ENCODE measurements at regions not wholly inside any gene's neighbourhood (a gene's known extent, or its start where the extent isn't known, plus 50 kb on each side); places are given as distances from the start of the nearest gene placed in this dataset.

- H3K79me1 ChIP-seq (ENCODE audit: low read depth in 1 of 2, low read length in 2 of 2): no peaks in the 10 kb centered on the region
- no peak overlapping the region for H2BK120ac ChIP-seq (ENCODE audit: low read depth, low read length)
- H2BK15ac ChIP-seq (ENCODE audit: low read depth, low read length): no peak overlapping the region
- no peaks in the 10 kb centered on the region for H3K4me1 ChIP-seq (ENCODE audit: control insufficient read depth, insufficient read depth, low read length)
- dilution Hi-C loops (cut with HindIII; ENCODE audit: low sequenced_read_pairs, unreplicated experiment): no loop called here
- in situ Hi-C loops (cut with MboI; ENCODE audit: low sequenced_read_pairs): no loop called here
- no peak overlapping the region for H3K4me3 ChIP-seq (ENCODE audit: insufficient read depth, low read depth, low read length)
- no peak overlapping the region for H3K27ac ChIP-seq (ENCODE audit: insufficient read depth, low read length)
- peaks cover 4% of the 10 kb centered on the region for H3K9me3 ChIP-seq (ENCODE audit: control insufficient read depth, insufficient read depth, low read length)
- no peaks in the 10 kb centered on the region for H3K27me3 ChIP-seq (ENCODE audit: control insufficient read depth, insufficient read depth, low read length)
- no peak overlapping the region for H3K4ac ChIP-seq (ENCODE audit: low read depth, low read length)
- BruUV-seq (replicated peaks): no TSS peak
- no peak overlapping the region for H3K56ac ChIP-seq (ENCODE audit: extremely low read depth, insufficient read depth, low read length)
- H4K20me1 ChIP-seq (ENCODE audit: insufficient read depth, low read length): no peaks in the 10 kb centered on the region
- no peak overlapping the region for H4K91ac ChIP-seq (ENCODE audit: insufficient read depth, low read depth, low read length)
- ChIA-PET CTCF (no interaction called here), POLR2A (ENCODE audit: unreplicated experiment) (no interaction called here)
- H2BK20ac ChIP-seq (ENCODE audit: low read depth, low read length): no peak overlapping the region
- no peak overlapping the region for H4K5ac ChIP-seq (ENCODE audit: low read depth, low read length)
- no peak for TF ChIP-seq ELK1 (IDR thresholded peaks at IDR 0.05; ENCODE audit: borderline replicate concordance, low read depth, low read length)
- no peak for TF ChIP-seq FOS (IDR thresholded peaks at IDR 0.05; ENCODE audit: low read depth, low read length)
- no peak for TF ChIP-seq BHLHE40 (IDR thresholded peaks at IDR 0.05; ENCODE audit: low read depth, low read length)
- TF ChIP-seq NFE2L2 (IDR thresholded peaks at IDR 0.05; ENCODE audit: low read depth, low read length): no peak
- TF ChIP-seq RCOR1 (IDR thresholded peaks at IDR 0.05; ENCODE audit: insufficient replicate concordance, low read length): no peak
- no peak for TF ChIP-seq RAD21 (IDR thresholded peaks at IDR 0.05; ENCODE audit: low read length)
- no peak for TF ChIP-seq CEBPB (IDR thresholded peaks at IDR 0.05; ENCODE audit: low read depth, low read length)
- no peak overlapping the region for H3K23ac ChIP-seq (ENCODE audit: low read depth, low read length)
- H3K14ac ChIP-seq (replicated peaks; ENCODE audit: low read depth, low read length): no peak overlapping the region
- H2AK5ac ChIP-seq (ENCODE audit: low read depth, low read length): no peak overlapping the region
- no peaks in the 10 kb centered on the region for H3K9me1 ChIP-seq (ENCODE audit: insufficient read depth, low read length)
- no peak overlapping the region for H2AFZ ChIP-seq (replicated peaks; ENCODE audit: low read length, poor library complexity)
- no peak overlapping the region for H3K18ac ChIP-seq (ENCODE audit: low read depth, low read length)
- ATAC-seq (ENCODE audit: low read depth) (no peak), DNase-seq (no peak)
- no peak overlapping the region for H4K8ac ChIP-seq (ENCODE audit: low read depth in 2 of 2, low read length in 2 of 2)
- no peak overlapping the region for H2AK9ac ChIP-seq (replicated peaks; ENCODE audit: low read depth, low read length, poor library complexity)
- intact Hi-C loops (cut with micrococcal nuclease): no loop called here
- H3K4me2 ChIP-seq (ENCODE audit: low read depth, low read length): no peak overlapping the region
- no peak overlapping the region for H2BK5ac ChIP-seq (ENCODE audit: low read depth, low read length, poor library complexity, severe bottlenecking)
- H3K36me3 ChIP-seq (ENCODE audit: control insufficient read depth, insufficient read depth, low read length): no peaks in the 10 kb centered on the region
- no peak overlapping the region for H3K9ac ChIP-seq (ENCODE audit: low read depth, low read length)
Measured at GRCh38 chr4:11937941-11938340, 509.2 kb upstream of the HS3ST1 start.
